Heart left ventricle (tissue), 13 donors: ENCODE measurements at regions not wholly inside any gene's neighbourhood (a gene's known extent, or its start where the extent isn't known, plus 50 kb on each side); places are given as distances from the start of the nearest gene placed in this dataset.

Experiments
- POLR2A ChIP-seq, 2 donors: fragments of 450-650 bp; IDR thresholded peaks; one replicate each; pipeline ENCODE4 v1.6.1; 2017; ENCODE audit warnings: antibody characterized with exemption in 2 of 2, mild to moderate bottlenecking in 2 of 2, moderate library complexity in 2 of 2
- TF ChIP-seq, protein P1 (sequence below), 12 donors: fragments of 200-600 bp; sonication (generic) in 4 of 12; IDR thresholded peaks; one replicate each; pipeline versions ENCODE4 v1.5.0 to v1.8.0; 2018 to 2022; ENCODE audit warnings: antibody characterized with exemption in 12 of 12, mild to moderate bottlenecking in 5 of 12
- donor health status: ischemic (EF 13 %, LVEDD 7.1; RV severe dilation, severe dysfunction).
- donor health status: DM: no; HTN: yes; CAD: no.
- donor health status: DM: no; HTN: no; CAD: no.
- donor health status: ischemic (EF 25% LVEDD 6.9; RV normal size, moderate dysfunction).
- donor health status: ischemic (EF 25% LVEDD 5.7; RV mildly dilated, moderate dysfunction).
- donor health status: ischemic (EF 35%, LVEDD 5.7; RV mildly dilated, moderate dysfunction).
- donor health status: nonischemic (EF 11% LVEDD 7.7; RV severe dilation, severe dysfunction).
- donor health status: DM: yes; HTN: yes; CAD: no.
- donor health status: PGD.
- donor health status: ischemic (EF 29% LVEDD 5.4; RV normal size, mild dysfunction).
- donor health status: nonischemic (EF 23%, LVEDD 6.1; RV moderate dilation, normal function).

DNA sequence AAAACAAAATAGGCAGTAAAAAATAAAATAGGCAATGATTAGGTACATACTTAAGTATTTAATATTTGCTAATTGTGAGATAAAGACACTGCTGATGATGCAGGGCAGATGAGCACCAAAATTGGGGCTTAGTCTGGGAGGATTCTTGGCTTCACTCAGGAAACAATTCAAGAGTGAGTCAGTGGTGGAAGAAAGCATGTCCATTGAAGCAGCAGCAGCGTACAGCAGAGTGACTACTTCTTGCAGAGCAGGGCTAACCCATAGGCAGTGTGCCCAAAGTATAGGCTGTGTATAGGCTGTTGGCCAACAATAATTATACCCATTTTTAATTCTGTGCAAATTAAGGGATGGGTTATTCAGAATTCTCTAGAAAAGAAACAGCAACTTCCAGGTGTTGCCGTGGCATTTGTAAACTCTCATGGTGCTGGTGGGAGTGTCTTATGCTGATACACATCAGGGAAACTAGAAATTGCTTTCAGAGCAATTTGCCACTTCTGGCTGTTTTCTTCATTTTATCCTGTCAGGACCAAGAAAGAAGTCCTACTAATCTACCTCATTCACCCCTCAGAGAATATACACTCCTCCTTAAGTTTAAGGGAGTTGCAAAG lies 317.3 kb upstream of the NAALADL2 start:
- TF ChIP-seq, protein P1, sequence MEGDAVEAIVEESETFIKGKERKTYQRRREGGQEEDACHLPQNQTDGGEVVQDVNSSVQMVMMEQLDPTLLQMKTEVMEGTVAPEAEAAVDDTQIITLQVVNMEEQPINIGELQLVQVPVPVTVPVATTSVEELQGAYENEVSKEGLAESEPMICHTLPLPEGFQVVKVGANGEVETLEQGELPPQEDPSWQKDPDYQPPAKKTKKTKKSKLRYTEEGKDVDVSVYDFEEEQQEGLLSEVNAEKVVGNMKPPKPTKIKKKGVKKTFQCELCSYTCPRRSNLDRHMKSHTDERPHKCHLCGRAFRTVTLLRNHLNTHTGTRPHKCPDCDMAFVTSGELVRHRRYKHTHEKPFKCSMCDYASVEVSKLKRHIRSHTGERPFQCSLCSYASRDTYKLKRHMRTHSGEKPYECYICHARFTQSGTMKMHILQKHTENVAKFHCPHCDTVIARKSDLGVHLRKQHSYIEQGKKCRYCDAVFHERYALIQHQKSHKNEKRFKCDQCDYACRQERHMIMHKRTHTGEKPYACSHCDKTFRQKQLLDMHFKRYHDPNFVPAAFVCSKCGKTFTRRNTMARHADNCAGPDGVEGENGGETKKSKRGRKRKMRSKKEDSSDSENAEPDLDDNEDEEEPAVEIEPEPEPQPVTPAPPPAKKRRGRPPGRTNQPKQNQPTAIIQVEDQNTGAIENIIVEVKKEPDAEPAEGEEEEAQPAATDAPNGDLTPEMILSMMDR (IDR thresholded peaks at IDR 0.05): no peak
- no peak for TF ChIP-seq POLR2A (IDR thresholded peaks at IDR 0.05)
